Pancreas (tissue), 10 donors: ENCODE measurements at regions not wholly inside any gene's neighbourhood (a gene's known extent, or its start where the extent isn't known, plus 50 kb on each side); places are given as distances from the start of the nearest gene placed in this dataset.

Source experiments
- ATAC-seq, 4 donors: fragments of 200-7000 bp; cut with Tn5 transposase; one replicate each; pipeline versions ENCODE4 v1.8.0 to v1.9.1; 2020; ENCODE audit warnings: mild to moderate bottlenecking in 4 of 4, moderate library complexity in 4 of 4
- DNase-seq, 6 donors: peaks; one replicate each; pipeline ENCODE4 v3.0.0-alpha.2; 2020
- FAIRE-seq: peaks from 2 replicates; lab custom pipeline; 2012; peaks lifted over from hg19 to GRCh38; lab: Jason Lieb, UNC
- H3K27ac ChIP-seq, 4 donors: fragments of 200-600 bp; sonication (generic); 1 replicate in 3 of 4; 2 replicates in 1 of 4; pipeline versions ENCODE4 v1.5.0 to v1.8.0; 2020
- H3K27me3 ChIP-seq, 4 donors: fragments of 200-600 bp; one replicate each; pipeline ENCODE4 v1.8.0; 2021
- H3K36me3 ChIP-seq, 3 donors: fragments of 200-600 bp; sonication (generic) in 1 of 3; one replicate each; pipeline versions ENCODE4 v1.5.0 to v1.8.0; 2020 to 2021
- H3K4me1 ChIP-seq, 3 donors: fragments of 200-600 bp; one replicate each; pipeline ENCODE4 v1.8.0; 2021
- H3K4me3 ChIP-seq, 4 donors: fragments of 200-600 bp; sonication (generic) in 2 of 4; one replicate each; pipeline versions ENCODE4 v1.5.0 to v1.8.0; 2020 to 2021
- H3K9me3 ChIP-seq, 4 donors: fragments of 200-600 bp; one replicate each; pipeline ENCODE4 v1.8.0; 2021
- CTCF ChIP-seq, 4 donors: fragments of 200-600 bp; sonication (generic) in 3 of 4; IDR thresholded peaks; one replicate each; pipeline versions ENCODE4 v1.5.0 to v1.8.0; 2021; ENCODE audit warnings: antibody characterized with exemption in 4 of 4
- WGBS, 2 donors: extraction: QIAGEN DNeasy Blood & Tissue Kit; methylation state at CpG; one replicate each; pipeline ENCODE4 v1.1.7; 2013; 5-methylcytosine and 5-hydroxymethylcytosine counted together
- intact Hi-C, 3 donors: fragments of 100-400 bp; cut with DNase I; formaldehyde crosslinking; loops; one replicate each; pipeline versions ENCODE4 v1.11.1 to v1.14.2; 2022
- donor health status: healthy with polysubstance abuse.
- donor health status: DM: no; HTN: no; CAD: no; lungs with moderate emphysema.
- donor health status: DM: no; HTN: no; CAD: no.
- donor health status: control.
- donor health status: control.
- donor health status: Bipolar disorder and iron deficiency.
- donor health status: DM: yes; HTN: yes; CAD: no.
- donor health status: DM: no; HTN: no; CAD: no.
- donor health status: DM: no; HTN: no; CAD: no.
- donor health status: DM: yes; HTN: yes; CAD: no.

- no peak for TF ChIP-seq CTCF (IDR thresholded peaks at IDR 0.05)
- ATAC-seq (no peak), FAIRE-seq (no peak), DNase-seq (no peak)
- Histone ChIP-seq H3K36me3 (no peaks in the 10 kb centered on the region), H3K27me3 (no peaks in the 10 kb centered on the region), H3K9me3 (no peaks in the 10 kb centered on the region), H3K27ac (no peak overlapping the region), H3K4me1 (no peaks in the 10 kb centered on the region), H3K4me3 (no peak overlapping the region)
- intact Hi-C loops, result no loop called here
These were observed 549.0 kb upstream of the LUZP2 start for GRCh38 chr11:23947883-23948282.

- intact Hi-C loops, result no loop called here
- no peak for FAIRE-seq
These were observed 548.0 kb upstream of the LUZP2 start for GRCh38 chr11:23948851-23949250.

GRCh38 chr11:23953951-23954710, 542.7 kb upstream of the LUZP2 start:
- intact Hi-C loops, result no loop called here
- WGBS, 2 donors, result 88 to 90% methylated on average over 2 of the region's 2 CpGs
- no peaks in the 10 kb centered on the region for H3K4me1 ChIP-seq
- no peaks in the 10 kb centered on the region for H3K36me3 ChIP-seq
- no peak for ATAC-seq
- FAIRE-seq, result no peak
- H3K9me3 ChIP-seq, result no peaks in the 10 kb centered on the region
- no peak overlapping the region for H3K27ac ChIP-seq
- no peak for DNase-seq
- H3K27me3 ChIP-seq, result no peaks in the 10 kb centered on the region
- no peak overlapping the region for H3K4me3 ChIP-seq
- TF ChIP-seq CTCF (IDR thresholded peaks at IDR 0.05), result no peak

More at GRCh38 chr11:23948851-23949250, 548.0 kb upstream of the LUZP2 start:
- no peaks in the 10 kb centered on the region for H3K36me3 ChIP-seq
- no peaks in the 10 kb centered on the region for H3K4me1 ChIP-seq
- H3K9me3 ChIP-seq, result no peaks in the 10 kb centered on the region
- no peak for DNase-seq
- H3K27ac ChIP-seq, result no peak overlapping the region
- ATAC-seq, result no peak
- H3K4me3 ChIP-seq, result no peak overlapping the region
- no peaks in the 10 kb centered on the region for H3K27me3 ChIP-seq
- 46 to 47% methylated on average over 2 of the region's 2 CpGs for WGBS, 2 donors
- no peak for TF ChIP-seq CTCF (IDR thresholded peaks at IDR 0.05)

- Histone ChIP-seq H3K9me3 (no peaks in the 10 kb centered on the region), H3K4me3 (no peak overlapping the region), H3K27ac (no peak overlapping the region), H3K27me3 (no peaks in the 10 kb centered on the region), H3K4me1 (no peaks in the 10 kb centered on the region), H3K36me3 (no peaks in the 10 kb centered on the region)
- intact Hi-C loops, result no loop called here
- 65 to 72% methylated on average over 3 of the region's 3 CpGs for WGBS, 2 donors
- no peak for ATAC-seq
- FAIRE-seq, result no peak
- TF ChIP-seq CTCF (IDR thresholded peaks at IDR 0.05), result no peak
- no peak for DNase-seq
These were observed 542.1 kb upstream of the LUZP2 start for GRCh38 chr11:23954730-23955129.

- Histone ChIP-seq H3K36me3 (no peaks in the 10 kb centered on the region), H3K4me1 (no peaks in the 10 kb centered on the region), H3K27ac (no peak overlapping the region), H3K4me3 (no peak overlapping the region), H3K9me3 (no peaks in the 10 kb centered on the region), H3K27me3 (no peaks in the 10 kb centered on the region)
- DNase-seq (no peak), FAIRE-seq (no peak), ATAC-seq (no peak)
- TF ChIP-seq CTCF (IDR thresholded peaks at IDR 0.05), result no peak
- WGBS, 2 donors, result 78 to 83% methylated on average over 3 of the region's 3 CpGs
- intact Hi-C loops, result no loop called here
These were observed 540.3 kb upstream of the LUZP2 start for GRCh38 chr11:23956586-23956985.
